CD4-positive, CD25-positive, alpha-beta regulatory T cell (primary cell): ENCODE measurements at regions not wholly inside any gene's neighbourhood (a gene's known extent, or its start where the extent isn't known, plus 50 kb on each side); places are given as distances from the start of the nearest gene placed in this dataset.

Source experiments
- ATAC-seq, 2 donors: fragments of 150-1000 bp; cut with Tn5 transposase; one replicate each; pipeline ENCODE4 v1.10.0; 2021; ENCODE audit warnings: low read depth in 2 of 2, moderate number of reproducible peaks in 2 of 2, moderate library complexity in 1 of 2
- DNase-seq, 3 donors: peaks; one replicate each; pipeline versions ENCODE4 v3.0.0 to v3.0.0-alpha.2; 2012 to 2022; ENCODE audit warnings: mixed read lengths in 1 of 3
- H3K27ac ChIP-seq: one replicate; pipeline ENCODE4 v1.7.0; 2013; ENCODE audit warnings: mild to moderate bottlenecking, low read length; ENCODE audit not compliant: insufficient read depth, poor library complexity, severe bottlenecking
- H3K27me3 ChIP-seq: one replicate; pipeline ENCODE4 v1.7.0; 2013; ENCODE audit warnings: low read length; ENCODE audit not compliant: control insufficient read depth, insufficient read depth
- H3K36me3 ChIP-seq: one replicate; pipeline ENCODE4 v1.7.0; 2013; ENCODE audit warnings: mild to moderate bottlenecking, low read length, moderate library complexity; ENCODE audit not compliant: control insufficient read depth, insufficient read depth
- H3K4me1 ChIP-seq: 2 replicates; pipeline ENCODE4 v1.7.0; 2013; ENCODE audit warnings: mild to moderate bottlenecking, low read length; ENCODE audit not compliant: insufficient read depth, control insufficient read depth, poor library complexity, severe bottlenecking
- H3K4me3 ChIP-seq: one replicate; pipeline ENCODE4 v1.7.0; 2013; ENCODE audit warnings: low read depth, mild to moderate bottlenecking, low read length, moderate library complexity
- H3K9me3 ChIP-seq, 2 experiments: 1 replicate in 1 of 2; 2 replicates in 1 of 2; pipeline ENCODE4 v1.7.0; 2013; ENCODE audit warnings: low read length in 2 of 2, mild to moderate bottlenecking in 1 of 2, moderate library complexity in 1 of 2; ENCODE audit not compliant: control insufficient read depth in 2 of 2
- H3K27ac Mint-ChIP-seq, 3 donors: one replicate each; pipeline ENCODE4 v1.8.0; 2020 to 2022; ENCODE audit warnings: mild to moderate bottlenecking in 3 of 3, mixed read lengths in 3 of 3, moderate library complexity in 2 of 3
- H3K27me3 Mint-ChIP-seq: one replicate; pipeline ENCODE4 v1.8.0; 2022; ENCODE audit warnings: mild to moderate bottlenecking, mixed read lengths
- H3K36me3 Mint-ChIP-seq: one replicate; pipeline ENCODE4 v1.8.0; 2020; ENCODE audit warnings: mixed read lengths
- H3K4me1 Mint-ChIP-seq, 4 donors: one replicate each; pipeline ENCODE4 v1.8.0; 2020 to 2022; ENCODE audit warnings: mixed read lengths in 4 of 4, mild to moderate bottlenecking in 1 of 4
- H3K4me3 Mint-ChIP-seq, 4 donors: one replicate each; pipeline ENCODE4 v1.8.0; 2020 to 2022; ENCODE audit warnings: mild to moderate bottlenecking in 4 of 4, mixed read lengths in 4 of 4, moderate library complexity in 3 of 4
- H3K9me3 Mint-ChIP-seq, 7 donors: one replicate each; pipeline ENCODE4 v1.8.0; 2020 to 2022; ENCODE audit warnings: mixed read lengths in 7 of 7, mild to moderate bottlenecking in 3 of 7, moderate library complexity in 2 of 7

GRCh38 chr11:110892741-110893285, 180.6 kb upstream of the ARHGAP20 start:
- peaks cover 0 to 2% (median 0%) of the 10 kb centered on the region in 7 donors for H3K9me3 Mint-ChIP-seq
- H3K27ac Mint-ChIP-seq: no peak overlapping the region
- no peaks in the 10 kb centered on the region for H3K4me1 ChIP-seq
- no peak for ATAC-seq
- H3K36me3 ChIP-seq: no peaks in the 10 kb centered on the region
- H3K27me3 Mint-ChIP-seq: peaks cover 4% of the 10 kb centered on the region
- H3K4me3 ChIP-seq: no peak overlapping the region
- H3K4me1 Mint-ChIP-seq: no peaks in the 10 kb centered on the region
- DNase-seq: no peak
- no peak overlapping the region for H3K4me3 Mint-ChIP-seq
- H3K27me3 ChIP-seq: no peaks in the 10 kb centered on the region
- no peaks in the 10 kb centered on the region for H3K36me3 Mint-ChIP-seq
- H3K27ac ChIP-seq: no peak overlapping the region
- H3K9me3 ChIP-seq: no peaks in the 10 kb centered on the region

- Mint-ChIP-seq H3K4me3 (no peak overlapping the region), H3K27ac (no peak overlapping the region), H3K36me3 (no peaks in the 10 kb centered on the region), H3K27me3 (peaks cover 4% of the 10 kb centered on the region), H3K4me1 (no peaks in the 10 kb centered on the region), H3K9me3 (peaks cover 0 to 2% (median 0%) of the 10 kb centered on the region in 7 donors)
- ATAC-seq: no peak
- Histone ChIP-seq H3K36me3 (no peaks in the 10 kb centered on the region), H3K9me3 (no peaks in the 10 kb centered on the region), H3K4me3 (no peak overlapping the region), H3K4me1 (no peaks in the 10 kb centered on the region), H3K27me3 (no peaks in the 10 kb centered on the region), H3K27ac (no peak overlapping the region)
- no peak for DNase-seq
Measured at GRCh38 chr11:110891411-110891810, 179.2 kb upstream of the ARHGAP20 start.

DNA sequence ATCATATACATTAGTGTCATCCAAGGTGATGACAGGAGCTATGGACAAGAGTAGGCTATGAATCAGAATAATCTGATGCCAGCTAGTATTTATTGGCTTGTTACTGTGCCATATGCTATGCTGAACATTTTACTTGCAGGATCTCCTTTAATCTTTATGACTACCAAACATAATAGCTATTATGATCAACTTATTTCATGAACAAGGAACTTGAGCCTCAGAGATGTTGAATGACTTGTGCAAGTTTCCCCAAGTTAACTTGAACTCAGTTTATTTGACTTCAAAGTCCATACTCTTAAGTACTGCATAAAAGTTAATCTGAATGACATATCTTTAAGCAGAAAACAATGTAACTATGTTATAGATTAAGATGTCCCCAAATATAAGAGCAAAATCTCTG, 178.8 kb upstream of the ARHGAP20 start:
- Histone ChIP-seq H3K27me3 (no peaks in the 10 kb centered on the region), H3K36me3 (no peaks in the 10 kb centered on the region), H3K27ac (no peak overlapping the region), H3K4me3 (no peak overlapping the region), H3K4me1 (no peaks in the 10 kb centered on the region), H3K9me3 (no peaks in the 10 kb centered on the region)
- H3K4me1 Mint-ChIP-seq: no peaks in the 10 kb centered on the region
- H3K9me3 Mint-ChIP-seq: peaks cover 0 to 2% (median 0%) of the 10 kb centered on the region in 7 donors
- no peak overlapping the region for H3K27ac Mint-ChIP-seq
- no peak overlapping the region for H3K4me3 Mint-ChIP-seq
- DNase-seq (no peak), ATAC-seq (no peak)
- no peaks in the 10 kb centered on the region for H3K36me3 Mint-ChIP-seq
- peaks cover 4% of the 10 kb centered on the region for H3K27me3 Mint-ChIP-seq

GRCh38 chr11:110886288-110886970, 174.2 kb upstream of the ARHGAP20 start:
- no peaks in the 10 kb centered on the region for H3K4me1 ChIP-seq
- DNase-seq (no peak), ATAC-seq (no peak)
- H3K4me3 ChIP-seq: no peak overlapping the region
- H3K9me3 ChIP-seq: no peaks in the 10 kb centered on the region
- H3K27ac Mint-ChIP-seq: no peak overlapping the region
- no peaks in the 10 kb centered on the region for H3K27me3 ChIP-seq
- H3K27ac ChIP-seq: no peak overlapping the region
- no peak overlapping the region for H3K4me3 Mint-ChIP-seq
- H3K36me3 Mint-ChIP-seq: no peaks in the 10 kb centered on the region
- H3K27me3 Mint-ChIP-seq: no peaks in the 10 kb centered on the region
- H3K4me1 Mint-ChIP-seq: no peaks in the 10 kb centered on the region
- peaks cover 0 to 4% (median 0%) of the 10 kb centered on the region in 7 donors for H3K9me3 Mint-ChIP-seq
- H3K36me3 ChIP-seq: no peaks in the 10 kb centered on the region

- Histone ChIP-seq H3K36me3 (no peaks in the 10 kb centered on the region), H3K4me3 (no peak overlapping the region), H3K27ac (no peak overlapping the region), H3K9me3 (no peaks in the 10 kb centered on the region), H3K27me3 (no peaks in the 10 kb centered on the region), H3K4me1 (no peaks in the 10 kb centered on the region)
- Mint-ChIP-seq H3K9me3 (peaks cover 0 to 2% (median 0%) of the 10 kb centered on the region in 7 donors), H3K4me1 (no peaks in the 10 kb centered on the region), H3K36me3 (no peaks in the 10 kb centered on the region), H3K27me3 (no peaks in the 10 kb centered on the region), H3K27ac (no peak overlapping the region), H3K4me3 (no peak overlapping the region)
- ATAC-seq (no peak), DNase-seq (no peak)
Measured at GRCh38 chr11:110883256-110883655, 171.0 kb upstream of the ARHGAP20 start.

GRCh38 chr11:110878513-110878912, 166.3 kb upstream of the ARHGAP20 start:
- H3K27ac ChIP-seq: no peak overlapping the region
- no peak overlapping the region for H3K27ac Mint-ChIP-seq
- DNase-seq: no peak
- no peaks in the 10 kb centered on the region for H3K4me1 ChIP-seq
- no peaks in the 10 kb centered on the region for H3K27me3 Mint-ChIP-seq
- no peaks in the 10 kb centered on the region for H3K4me1 Mint-ChIP-seq
- H3K9me3 Mint-ChIP-seq: peaks cover 0 to 2% (median 0%) of the 10 kb centered on the region in 7 donors
- H3K36me3 ChIP-seq: no peaks in the 10 kb centered on the region
- ATAC-seq: no peak
- no peaks in the 10 kb centered on the region for H3K36me3 Mint-ChIP-seq
- H3K9me3 ChIP-seq: no peaks in the 10 kb centered on the region
- H3K27me3 ChIP-seq: no peaks in the 10 kb centered on the region
- no peak overlapping the region for H3K4me3 Mint-ChIP-seq
- no peak overlapping the region for H3K4me3 ChIP-seq

DNA sequence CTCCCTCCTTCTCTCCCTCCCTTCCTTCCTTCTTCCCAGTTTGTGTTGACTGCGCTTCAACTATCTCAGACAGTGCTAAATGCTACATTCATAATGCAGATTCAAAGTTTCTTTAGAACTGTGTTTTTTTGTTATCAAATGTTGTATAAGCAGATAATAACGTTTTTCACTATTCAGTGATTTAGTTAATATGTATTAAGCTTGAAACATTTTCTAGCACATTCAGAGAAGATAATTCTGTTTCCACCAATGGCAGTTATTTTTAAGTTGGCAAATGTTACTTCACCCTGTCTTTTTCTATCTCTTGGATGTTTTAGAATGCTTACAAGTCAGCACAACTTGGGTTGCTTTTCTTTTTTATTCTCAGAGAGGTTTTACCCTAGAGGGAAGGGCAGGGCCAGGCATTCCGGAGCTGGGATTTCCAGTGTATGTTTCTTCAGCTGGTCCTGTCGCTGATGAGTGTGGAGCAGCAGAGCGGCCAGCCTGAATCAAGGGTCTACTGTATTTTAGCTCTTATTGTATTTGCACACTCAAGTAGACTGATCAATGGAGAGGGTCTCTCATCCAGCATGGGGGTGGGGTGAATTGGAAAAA, 162.3 kb upstream of the ARHGAP20 start:
- H3K36me3 ChIP-seq: no peaks in the 10 kb centered on the region
- H3K4me3 Mint-ChIP-seq: no peak overlapping the region
- DNase-seq: no peak
- H3K4me1 Mint-ChIP-seq: no peaks in the 10 kb centered on the region
- H3K27me3 Mint-ChIP-seq: no peaks in the 10 kb centered on the region
- no peak for ATAC-seq
- no peak overlapping the region for H3K27ac ChIP-seq
- H3K36me3 Mint-ChIP-seq: no peaks in the 10 kb centered on the region
- no peak overlapping the region for H3K27ac Mint-ChIP-seq
- H3K9me3 Mint-ChIP-seq: peaks cover 0 to 4% (median 0%) of the 10 kb centered on the region in 7 donors
- H3K4me1 ChIP-seq: no peaks in the 10 kb centered on the region
- H3K4me3 ChIP-seq: no peak overlapping the region
- H3K9me3 ChIP-seq: no peaks in the 10 kb centered on the region
- H3K27me3 ChIP-seq: no peaks in the 10 kb centered on the region

- Histone ChIP-seq H3K4me1 (no peaks in the 10 kb centered on the region), H3K4me3 (no peak overlapping the region), H3K27ac (no peak overlapping the region), H3K36me3 (no peaks in the 10 kb centered on the region), H3K9me3 (no peaks in the 10 kb centered on the region), H3K27me3 (no peaks in the 10 kb centered on the region)
- Mint-ChIP-seq H3K4me3 (no peak overlapping the region), H3K36me3 (no peaks in the 10 kb centered on the region), H3K4me1 (no peaks in the 10 kb centered on the region), H3K27me3 (no peaks in the 10 kb centered on the region), H3K27ac (no peak overlapping the region), H3K9me3 (peaks cover 0 to 4% (median 0%) of the 10 kb centered on the region in 7 donors)
- ATAC-seq (no peak), DNase-seq (no peak)
Measured at GRCh38 chr11:110873975-110874374, 161.7 kb upstream of the ARHGAP20 start.
